Fibroblast of lung (primary cell): ENCODE measurements at regions not wholly inside any gene's neighbourhood (a gene's known extent, or its start where the extent isn't known, plus 50 kb on each side); places are given as distances from the start of the nearest gene placed in this dataset.

ENCODE experiments used
- CTCF ChIP-seq, 2 donors: IDR thresholded peaks in 1 of 2; conservative IDR thresholded peaks in 1 of 2; 1 replicate in 1 of 2; 2 replicates in 1 of 2; pipeline ENCODE4 v1.5.1; 2011 to 2012; ENCODE audit warnings: low read length in 2 of 2, control low read depth in 1 of 2, inconsistent platforms in 1 of 2, low read depth in 1 of 2, mild to moderate bottlenecking in 1 of 2
- EZH2 ChIP-seq: IDR thresholded peaks from 2 replicates; pipeline ENCODE4 v1.5.1; 2012; ENCODE audit warnings: low read length, control low read depth, mild to moderate bottlenecking; ENCODE audit errors: missing control alignments

DNA sequence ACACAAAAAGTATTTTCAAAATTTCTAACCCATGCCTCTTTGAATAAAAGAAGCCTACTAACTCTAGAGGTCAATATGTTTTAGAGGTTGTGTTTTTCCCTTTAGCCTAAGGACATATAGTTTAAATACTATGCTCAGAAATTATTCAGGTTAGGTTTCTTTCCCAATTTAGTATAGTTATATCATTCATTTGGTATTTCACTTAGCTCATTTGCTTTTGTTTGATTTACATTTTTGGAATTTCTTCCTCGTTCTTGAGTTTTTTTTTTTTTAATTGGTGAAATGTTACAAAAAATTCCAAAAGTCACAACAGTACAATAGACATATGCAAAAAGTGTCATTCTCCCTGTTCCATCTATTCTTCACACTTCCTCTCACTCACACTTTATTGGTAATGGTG, 371.3 kb upstream of the TNP1 start:
- TF ChIP-seq CTCF (conservative IDR thresholded peaks at IDR 0.05 in 1 of 2, IDR thresholded peaks at IDR 0.05 in 1 of 2; ENCODE audit: low read depth in 1 of 2, low read length in 2 of 2) (no peak), EZH2 (no peak)
